NAMALWA (cell line): ENCODE measurements at regions not wholly inside any gene's neighbourhood (a gene's known extent, or its start where the extent isn't known, plus 50 kb on each side); places are given as distances from the start of the nearest gene placed in this dataset.
A peak's percentile ranks its signal among the peaks of the same experiment; 100 is the strongest.
"Not testable (repeated sequence)": the region's sequence is repeated elsewhere in the genome, so short reads cannot be mapped to it uniquely, and the experiment has no call there.

Experiments used
- DNase-seq: peaks from one replicate; pipeline ENCODE4 v3.0.0-alpha.2; 2015; ENCODE audit warnings: low spot score

- DNase-seq = peak; percentile 73
Observed at GRCh38 chr21:17679002-17679600, 66.4 kb upstream of the BTG3 start.

DNA sequence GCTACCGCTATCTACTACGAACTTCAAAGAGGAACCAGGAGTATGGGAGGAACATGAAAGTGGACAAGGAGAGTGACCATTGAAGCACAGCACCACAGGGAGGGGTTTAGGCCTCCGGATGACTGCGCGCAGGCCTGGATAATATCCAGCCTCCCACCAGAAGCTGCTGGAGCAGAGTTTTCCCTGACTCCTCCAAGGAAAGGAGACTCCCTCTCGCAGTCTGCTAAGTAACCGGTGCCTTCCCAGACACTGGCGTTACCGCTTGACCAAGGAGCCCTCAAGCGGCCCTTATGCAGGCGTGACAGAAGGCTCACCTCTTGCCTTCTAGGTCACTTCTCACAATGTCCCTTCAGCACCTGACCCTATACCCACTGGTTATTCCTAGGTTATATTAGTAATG lies 64.2 kb upstream of the BTG3 start:
- not testable (repeated sequence) for DNase-seq

DNA sequence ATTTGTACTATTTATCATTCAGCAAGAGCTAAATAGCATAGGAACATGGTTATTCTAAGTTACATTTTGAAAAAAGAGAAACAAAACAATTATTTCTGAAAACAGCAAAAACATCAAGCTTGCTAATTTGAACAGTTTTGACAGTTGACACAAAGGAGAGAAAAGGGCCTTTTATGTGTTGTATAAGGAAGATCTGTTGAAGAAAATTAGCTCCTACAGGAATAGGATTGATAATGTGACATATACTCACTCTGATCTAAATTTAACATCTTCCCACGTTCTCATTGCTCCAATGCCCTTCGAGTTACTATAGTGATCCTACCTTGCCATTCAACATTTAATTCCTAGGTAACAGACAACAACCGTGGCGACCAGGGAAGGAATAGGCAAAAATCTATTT lies 61.4 kb upstream of the BTG3 start:
- DNase-seq = no peak

DNA sequence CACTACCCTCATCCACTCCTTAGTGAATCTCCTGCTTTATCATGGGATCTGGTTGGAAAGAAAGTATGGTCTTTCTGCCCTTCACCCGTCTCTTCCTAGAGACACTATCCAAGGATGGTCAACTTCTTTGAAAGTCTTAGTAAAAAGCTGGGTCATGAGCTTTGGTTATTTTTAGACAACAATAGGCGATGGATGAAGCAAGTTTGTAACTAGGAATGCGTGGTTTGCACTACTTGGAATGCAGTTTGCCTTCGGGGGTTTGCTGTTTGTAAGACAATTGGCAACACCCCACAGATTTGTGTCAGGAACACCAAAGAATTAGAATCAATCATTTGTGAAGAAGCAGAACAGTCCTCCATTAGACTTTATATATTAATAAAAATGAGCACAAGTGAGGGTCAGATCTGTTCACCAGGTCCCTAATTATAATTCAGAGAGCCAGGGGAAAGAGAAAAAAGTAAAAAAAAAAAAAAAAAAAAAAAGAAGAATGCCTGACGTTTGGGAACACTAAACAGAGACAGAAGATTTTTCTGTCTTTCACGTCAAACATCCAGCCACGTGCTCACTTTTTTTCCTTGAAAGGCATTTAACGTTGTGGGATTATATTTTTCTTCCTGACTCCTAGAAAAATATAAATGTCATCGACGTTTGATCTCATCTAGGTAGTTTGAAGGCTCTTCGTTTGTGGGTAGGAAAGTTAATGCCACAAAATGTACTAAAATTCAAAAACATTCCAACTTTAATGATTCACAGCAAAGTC lies 60.7 kb upstream of the BTG3 start:
- DNase-seq = no peak

DNA sequence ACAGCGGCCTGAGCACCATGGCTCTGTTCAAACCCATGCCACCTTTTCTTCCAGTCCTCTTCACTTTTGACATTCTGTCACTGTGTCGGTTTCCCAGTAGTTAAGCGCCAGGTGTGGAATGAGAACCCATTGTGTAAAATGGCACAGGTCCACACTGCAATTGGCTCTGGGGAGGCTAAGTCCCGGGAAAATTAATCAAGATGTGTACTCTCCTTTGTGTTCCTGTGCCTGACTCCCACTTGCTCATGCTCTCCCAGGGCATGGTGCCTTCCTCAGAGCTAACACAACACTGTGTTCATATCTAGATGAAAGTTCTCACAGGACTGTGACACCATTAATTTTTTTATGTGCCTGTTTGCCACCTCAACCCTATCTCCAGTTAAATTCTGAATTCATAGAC lies 59.0 kb upstream of the BTG3 start:
- no peak for DNase-seq

GRCh38 chr21:17668479-17669140 lies 55.9 kb upstream of the BTG3 start:
- DNase-seq = no peak

GRCh38 chr21:17667256-17667655 lies 54.6 kb upstream of the BTG3 start:
- DNase-seq = no peak
